ENCODE measurements at regions not wholly inside any gene's neighbourhood (a gene's known extent, or its start where the extent isn't known, plus 50 kb on each side); places are given as distances from the start of the nearest gene placed in this dataset.
A peak's percentile ranks its signal among the peaks of the same experiment; 100 is the strongest.

GRCh38 chr4:124499261-124499660 is 213.3 kb downstream of the ANKRD50 start:
- H4K91ac ChIP-seq (ENCODE audit: low read depth, low read length, poor library complexity) = no peak overlapping the region
- H2AFZ ChIP-seq (ENCODE audit: low read length) = peak overlapping the region; percentile 53
- no peak overlapping the region for H2BK120ac ChIP-seq (ENCODE audit: low read depth, low read length)
- H3K23ac ChIP-seq (ENCODE audit: low read depth, low read length, poor library complexity) = no peak overlapping the region
- H2BK12ac ChIP-seq (ENCODE audit: low read length) = no peak overlapping the region
- H3K14ac ChIP-seq (ENCODE audit: low read length) = no peak overlapping the region
- H3K9me3 ChIP-seq (replicated peaks in 1 of 2; ENCODE audit: control insufficient read depth in 2 of 2, insufficient read depth in 1 of 2, low read depth in 1 of 2, low read length in 2 of 2) = no peaks in the 10 kb centered on the region
- DNase-seq (ENCODE audit: low spot score) = peak; percentile 11
- no peaks in the 10 kb centered on the region for H3K27me3 ChIP-seq (ENCODE audit: control insufficient read depth in 3 of 3, insufficient read depth in 3 of 3, low read depth in 1 of 3, low read length in 3 of 3)
- no peak overlapping the region for H3K4ac ChIP-seq (ENCODE audit: low read length)
- H3K27ac ChIP-seq (replicated peaks; ENCODE audit: low read length) = no peak overlapping the region
- no CpG with 5 or more reads among the region's 3 CpGs for WGBS, 2 donors (ENCODE audit: extremely low coverage in 2 of 2, insufficient read length in 2 of 2, insufficient replicate concordance in 1 of 2)
- peaks cover 2 to 15% of the 10 kb centered on the region in 2 donors for H3K4me1 ChIP-seq (ENCODE audit: control insufficient read depth in 2 of 2, insufficient read depth in 1 of 2, low read depth in 1 of 2, low read length in 2 of 2)
- no peak overlapping the region for H2AK5ac ChIP-seq (ENCODE audit: low read depth, low read length)
- H2BK5ac ChIP-seq (ENCODE audit: low read length) = no peak overlapping the region
- H4K8ac ChIP-seq (ENCODE audit: low read depth, low read length) = no peak overlapping the region
- no peaks in the 10 kb centered on the region for H3K79me1 ChIP-seq (ENCODE audit: low read depth, low read length)
- H3K9ac ChIP-seq (ENCODE audit: low read depth, low read length, poor library complexity) = no peak overlapping the region
- no peak overlapping the region for H3K18ac ChIP-seq (ENCODE audit: low read length)
- H3K4me3 ChIP-seq (ENCODE audit: low read length in 2 of 2) = no peak overlapping the region
- no peak overlapping the region for H3K4me2 ChIP-seq (ENCODE audit: insufficient read depth, low read length, poor library complexity, severe bottlenecking)
- no peak overlapping the region for H2BK15ac ChIP-seq (ENCODE audit: low read length)
- no peaks in the 10 kb centered on the region for H3K36me3 ChIP-seq (replicated peaks in 1 of 2; ENCODE audit: control insufficient read depth in 2 of 2, insufficient read depth in 2 of 2, low read length in 2 of 2)

- no peak overlapping the region for H2BK5ac ChIP-seq (ENCODE audit: low read length)
- peak overlapping the region; percentile 6 for H2AFZ ChIP-seq (ENCODE audit: low read length)
- H3K27me3 ChIP-seq (ENCODE audit: control insufficient read depth in 3 of 3, insufficient read depth in 3 of 3, low read depth in 1 of 3, low read length in 3 of 3) = no peaks in the 10 kb centered on the region
- no peak overlapping the region for H3K27ac ChIP-seq (replicated peaks; ENCODE audit: low read length)
- no peak overlapping the region for H2BK15ac ChIP-seq (ENCODE audit: low read length)
- no peak overlapping the region for H3K18ac ChIP-seq (ENCODE audit: low read length)
- H3K79me1 ChIP-seq (ENCODE audit: low read depth, low read length) = no peaks in the 10 kb centered on the region
- H3K14ac ChIP-seq (ENCODE audit: low read length) = no peak overlapping the region
- peaks cover 2 to 15% of the 10 kb centered on the region in 2 donors for H3K4me1 ChIP-seq (ENCODE audit: control insufficient read depth in 2 of 2, insufficient read depth in 1 of 2, low read depth in 1 of 2, low read length in 2 of 2)
- H3K4me3 ChIP-seq (ENCODE audit: low read length in 2 of 2) = no peak overlapping the region
- no peak for DNase-seq (ENCODE audit: low spot score)
- no CpG with 5 or more reads among the region's 1 CpG for WGBS, 2 donors (ENCODE audit: extremely low coverage in 2 of 2, insufficient read length in 2 of 2, insufficient replicate concordance in 1 of 2)
- no peaks in the 10 kb centered on the region for H3K36me3 ChIP-seq (replicated peaks in 1 of 2; ENCODE audit: control insufficient read depth in 2 of 2, insufficient read depth in 2 of 2, low read length in 2 of 2)
- H4K91ac ChIP-seq (ENCODE audit: low read depth, low read length, poor library complexity) = no peak overlapping the region
- H3K4ac ChIP-seq (ENCODE audit: low read length) = no peak overlapping the region
- H2BK12ac ChIP-seq (ENCODE audit: low read length) = no peak overlapping the region
- H3K23ac ChIP-seq (ENCODE audit: low read depth, low read length, poor library complexity) = no peak overlapping the region
- no peak overlapping the region for H3K9ac ChIP-seq (ENCODE audit: low read depth, low read length, poor library complexity)
- no peak overlapping the region for H3K4me2 ChIP-seq (ENCODE audit: insufficient read depth, low read length, poor library complexity, severe bottlenecking)
- H3K9me3 ChIP-seq (replicated peaks in 1 of 2; ENCODE audit: control insufficient read depth in 2 of 2, insufficient read depth in 1 of 2, low read depth in 1 of 2, low read length in 2 of 2) = no peaks in the 10 kb centered on the region
- no peak overlapping the region for H2AK5ac ChIP-seq (ENCODE audit: low read depth, low read length)
- H4K8ac ChIP-seq (ENCODE audit: low read depth, low read length) = no peak overlapping the region
- no peak overlapping the region for H2BK120ac ChIP-seq (ENCODE audit: low read depth, low read length)
These were observed 211.0 kb downstream of the ANKRD50 start for GRCh38 chr4:124501576-124501975.

GRCh38 chr4:124504431-124504830 is 208.1 kb downstream of the ANKRD50 start:
- Histone ChIP-seq H2BK15ac (ENCODE audit: low read length) (no peak overlapping the region), H4K8ac (ENCODE audit: low read depth, low read length) (no peak overlapping the region), H3K23ac (ENCODE audit: low read depth, low read length, poor library complexity) (no peak overlapping the region), H2BK5ac (ENCODE audit: low read length) (no peak overlapping the region), H2BK12ac (ENCODE audit: low read length) (no peak overlapping the region), H2AFZ (ENCODE audit: low read length) (no peak overlapping the region), H2BK120ac (ENCODE audit: low read depth, low read length) (no peak overlapping the region), H3K27me3 (ENCODE audit: control insufficient read depth in 3 of 3, insufficient read depth in 3 of 3, low read depth in 1 of 3, low read length in 3 of 3) (no peaks in the 10 kb centered on the region), H3K4ac (ENCODE audit: low read length) (no peak overlapping the region), H4K91ac (ENCODE audit: low read depth, low read length, poor library complexity) (no peak overlapping the region), H3K14ac (ENCODE audit: low read length) (no peak overlapping the region), H3K27ac (replicated peaks; ENCODE audit: low read length) (no peak overlapping the region), H3K36me3 (replicated peaks in 1 of 2; ENCODE audit: control insufficient read depth in 2 of 2, insufficient read depth in 2 of 2, low read length in 2 of 2) (no peaks in the 10 kb centered on the region), H3K4me3 (ENCODE audit: low read length in 2 of 2) (no peak overlapping the region), H3K9me3 (replicated peaks in 1 of 2; ENCODE audit: control insufficient read depth in 2 of 2, insufficient read depth in 1 of 2, low read depth in 1 of 2, low read length in 2 of 2) (no peaks in the 10 kb centered on the region), H3K18ac (ENCODE audit: low read length) (no peak overlapping the region), H3K79me1 (ENCODE audit: low read depth, low read length) (no peaks in the 10 kb centered on the region), H3K4me2 (ENCODE audit: insufficient read depth, low read length, poor library complexity, severe bottlenecking) (no peak overlapping the region), H3K9ac (ENCODE audit: low read depth, low read length, poor library complexity) (no peak overlapping the region), H2AK5ac (ENCODE audit: low read depth, low read length) (no peak overlapping the region), H3K4me1 (ENCODE audit: control insufficient read depth in 2 of 2, insufficient read depth in 1 of 2, low read depth in 1 of 2, low read length in 2 of 2) (peaks cover 0 to 9% of the 10 kb centered on the region in 2 donors)
- no CpG with 5 or more reads among the region's 2 CpGs for WGBS, 2 donors (ENCODE audit: extremely low coverage in 2 of 2, insufficient read length in 2 of 2, insufficient replicate concordance in 1 of 2)
- DNase-seq (ENCODE audit: low spot score) = no peak

GRCh38 chr4:124505211-124505610 is 207.3 kb downstream of the ANKRD50 start:
- Histone ChIP-seq H4K91ac (ENCODE audit: low read depth, low read length, poor library complexity) (no peak overlapping the region), H3K4me3 (ENCODE audit: low read length in 2 of 2) (no peak overlapping the region), H3K23ac (ENCODE audit: low read depth, low read length, poor library complexity) (no peak overlapping the region), H3K27ac (replicated peaks; ENCODE audit: low read length) (no peak overlapping the region), H3K4me2 (ENCODE audit: insufficient read depth, low read length, poor library complexity, severe bottlenecking) (no peak overlapping the region), H2BK120ac (ENCODE audit: low read depth, low read length) (no peak overlapping the region), H2AFZ (ENCODE audit: low read length) (no peak overlapping the region), H3K4ac (ENCODE audit: low read length) (no peak overlapping the region), H3K9me3 (replicated peaks in 1 of 2; ENCODE audit: control insufficient read depth in 2 of 2, insufficient read depth in 1 of 2, low read depth in 1 of 2, low read length in 2 of 2) (no peaks in the 10 kb centered on the region), H3K18ac (ENCODE audit: low read length) (no peak overlapping the region), H2BK5ac (ENCODE audit: low read length) (no peak overlapping the region), H2BK15ac (ENCODE audit: low read length) (no peak overlapping the region), H2AK5ac (ENCODE audit: low read depth, low read length) (no peak overlapping the region), H2BK12ac (ENCODE audit: low read length) (no peak overlapping the region), H4K8ac (ENCODE audit: low read depth, low read length) (no peak overlapping the region), H3K14ac (ENCODE audit: low read length) (no peak overlapping the region), H3K4me1 (ENCODE audit: control insufficient read depth in 2 of 2, insufficient read depth in 1 of 2, low read depth in 1 of 2, low read length in 2 of 2) (peaks cover 0 to 1% of the 10 kb centered on the region in 2 donors), H3K27me3 (ENCODE audit: control insufficient read depth in 3 of 3, insufficient read depth in 3 of 3, low read depth in 1 of 3, low read length in 3 of 3) (no peaks in the 10 kb centered on the region), H3K36me3 (replicated peaks in 1 of 2; ENCODE audit: control insufficient read depth in 2 of 2, insufficient read depth in 2 of 2, low read length in 2 of 2) (no peaks in the 10 kb centered on the region), H3K79me1 (ENCODE audit: low read depth, low read length) (no peaks in the 10 kb centered on the region), H3K9ac (ENCODE audit: low read depth, low read length, poor library complexity) (no peak overlapping the region)
- no CpG with 5 or more reads among the region's 2 CpGs for WGBS, 2 donors (ENCODE audit: extremely low coverage in 2 of 2, insufficient read length in 2 of 2, insufficient replicate concordance in 1 of 2)
- no peak for DNase-seq (ENCODE audit: low spot score)
